Fibroblast of mammary gland (primary cell): ENCODE measurements at regions not wholly inside any gene's neighbourhood (a gene's known extent, or its start where the extent isn't known, plus 50 kb on each side); places are given as distances from the start of the nearest gene placed in this dataset.

Experiments used
- DNase-seq: peaks from one replicate; pipeline ENCODE4 v3.0.0-alpha.2; 2010; ENCODE audit warnings: low read depth
- H3K4me3 ChIP-seq: 2 replicates; pipeline ENCODE4 v1.5.1; 2011; ENCODE audit warnings: low read depth, mild to moderate bottlenecking, low read length, moderate library complexity; ENCODE audit not compliant: control insufficient read depth
- CTCF ChIP-seq: conservative IDR thresholded peaks from 2 replicates; pipeline ENCODE4 v1.5.1; 2011; ENCODE audit warnings: low read depth, low read length, inconsistent platforms; ENCODE audit not compliant: control insufficient read depth, insufficient read depth

- H3K4me3 ChIP-seq: no peak overlapping the region
- TF ChIP-seq CTCF: no peak
- DNase-seq: no peak
These were observed 328.2 kb upstream of the CHRM3 start for GRCh38 chr1:239058190-239058589.

GRCh38 chr1:239056940-239057339 is 329.4 kb upstream of the CHRM3 start:
- no peak for DNase-seq
- TF ChIP-seq CTCF: no peak
- no peak overlapping the region for H3K4me3 ChIP-seq

GRCh38 chr1:239053279-239053678 is 333.1 kb upstream of the CHRM3 start:
- H3K4me3 ChIP-seq: no peak overlapping the region
- no peak for TF ChIP-seq CTCF
- DNase-seq: no peak

- DNase-seq: no peak
- no peak for TF ChIP-seq CTCF
- no peak overlapping the region for H3K4me3 ChIP-seq
These were observed 336.8 kb upstream of the CHRM3 start for GRCh38 chr1:239049571-239049970.

GRCh38 chr1:239044829-239045228 is 341.5 kb upstream of the CHRM3 start:
- TF ChIP-seq CTCF: no peak
- no peak for DNase-seq
- H3K4me3 ChIP-seq: no peak overlapping the region

- no peak overlapping the region for H3K4me3 ChIP-seq
- no peak for DNase-seq
- TF ChIP-seq CTCF: no peak
These were observed 345.8 kb upstream of the CHRM3 start for GRCh38 chr1:239040523-239040922.

GRCh38 chr1:239031310-239031709 is 355.1 kb upstream of the CHRM3 start:
- H3K4me3 ChIP-seq: no peak overlapping the region
- no peak for DNase-seq
- no peak for TF ChIP-seq CTCF
